IMR-90 (cell line): ENCODE measurements at regions not wholly inside any gene's neighbourhood (a gene's known extent, or its start where the extent isn't known, plus 50 kb on each side); places are given as distances from the start of the nearest gene placed in this dataset.

Experiments
- ATAC-seq: fragments of 200-7000 bp; cut with Tn5 transposase; 2 replicates; pipeline ENCODE4 v1.9.1; 2020; ENCODE audit warnings: low read depth, mild to moderate bottlenecking, moderate library complexity
- BruUV-seq: library from RNA; stranded (reverse); fragments of 400-500 nt; replicated peaks from 2 replicates; lab custom pipeline; 2021; lab: Mats Ljungman, UMichigan
- CTCF ChIA-PET: fragments of 300-600 bp; formaldehyde crosslinking; extraction: SDS; loops from one replicate; lab custom pipeline; 2021; ENCODE audit warnings: antibody characterized with exemption; lab: Yijun Ruan, JAX
- POLR2A ChIA-PET: fragments of 300-600 bp; sonication (Branson Sonifier 250); formaldehyde crosslinking; loops from one replicate; lab custom pipeline; 2022; ENCODE audit warnings: antibody characterized with exemption; ENCODE audit not compliant: unreplicated experiment; lab: Charles Lee
- DNase-seq: peaks from one replicate; pipeline ENCODE4 v3.0.0; 2013
- H2AFZ ChIP-seq: replicated peaks from 2 replicates; pipeline ENCODE3; 2013; ENCODE audit warnings: low read length, mild to moderate bottlenecking; ENCODE audit not compliant: poor library complexity
- H2AK5ac ChIP-seq: 2 replicates; pipeline ENCODE4 v1.6.1; 2013; ENCODE audit warnings: low read depth, low read length, inconsistent platforms
- H2AK9ac ChIP-seq: replicated peaks from 2 replicates; pipeline ENCODE3; 2013; ENCODE audit warnings: mild to moderate bottlenecking, low read depth, low read length, moderate library complexity; ENCODE audit not compliant: poor library complexity
- H2BK120ac ChIP-seq: 2 replicates; pipeline ENCODE4 v1.6.1; 2013; ENCODE audit warnings: low read depth, low read length, inconsistent platforms
- H2BK15ac ChIP-seq: 3 replicates; pipeline ENCODE4 v1.6.1; 2013; ENCODE audit warnings: low read depth, low read length, inconsistent platforms
- H2BK20ac ChIP-seq: 2 replicates; pipeline ENCODE4 v1.6.1; 2013; ENCODE audit warnings: low read depth, mild to moderate bottlenecking, inconsistent platforms, low read length, moderate library complexity
- H2BK5ac ChIP-seq: 2 replicates; pipeline ENCODE4 v1.6.1; 2013; ENCODE audit warnings: mild to moderate bottlenecking, low read depth, low read length, inconsistent platforms; ENCODE audit not compliant: poor library complexity, severe bottlenecking
- H3K14ac ChIP-seq: replicated peaks from 2 replicates; pipeline ENCODE4 v1.6.1; 2013; ENCODE audit warnings: low read depth, low read length, inconsistent platforms
- H3K18ac ChIP-seq: 2 replicates; pipeline ENCODE4 v1.6.1; 2013; ENCODE audit warnings: low read depth, low read length, control low read depth
- H3K23ac ChIP-seq: 2 replicates; pipeline ENCODE4 v1.6.1; 2013; ENCODE audit warnings: low read depth, low read length, inconsistent platforms
- H3K27ac ChIP-seq: 2 replicates; pipeline ENCODE4 v1.5.1; 2013; ENCODE audit warnings: mild to moderate bottlenecking, control low read depth, low read length; ENCODE audit not compliant: insufficient read depth
- H3K27me3 ChIP-seq: 2 replicates; pipeline ENCODE4 v1.6.1; 2013; ENCODE audit warnings: low read length; ENCODE audit not compliant: control insufficient read depth, insufficient read depth
- H3K36me3 ChIP-seq: 2 replicates; pipeline ENCODE4 v1.6.1; 2013; ENCODE audit warnings: low read length, mixed read lengths; ENCODE audit not compliant: control insufficient read depth, insufficient read depth
- H3K4ac ChIP-seq: 2 replicates; pipeline ENCODE4 v1.6.1; 2013; ENCODE audit warnings: low read depth, low read length, inconsistent platforms
- H3K4me1 ChIP-seq: 2 replicates; pipeline ENCODE4 v1.6.1; 2013; ENCODE audit warnings: low read length, mixed read lengths; ENCODE audit not compliant: control insufficient read depth, insufficient read depth
- H3K4me2 ChIP-seq: 2 replicates; pipeline ENCODE4 v1.6.1; 2013; ENCODE audit warnings: low read depth, mild to moderate bottlenecking, control low read depth, low read length, moderate library complexity
- H3K4me3 ChIP-seq: 2 replicates; pipeline ENCODE4 v1.5.1; 2013; ENCODE audit warnings: low read depth, mild to moderate bottlenecking, control low read depth, low read length, moderate library complexity; ENCODE audit not compliant: insufficient read depth
- H3K56ac ChIP-seq: 2 replicates; pipeline ENCODE4 v1.6.1; 2013; ENCODE audit warnings: low read length, inconsistent platforms; ENCODE audit not compliant: insufficient read depth; ENCODE audit errors: extremely low read depth
- H3K79me1 ChIP-seq, 2 experiments: 2 replicates each; pipeline ENCODE4 v1.6.1; 2013; ENCODE audit warnings: low read length in 2 of 2, inconsistent platforms in 1 of 2, low read depth in 1 of 2
- H3K9ac ChIP-seq: 2 replicates; pipeline ENCODE4 v1.6.1; 2013; ENCODE audit warnings: low read depth, low read length, control low read depth
- H3K9me1 ChIP-seq: 2 replicates; pipeline ENCODE4 v1.6.1; 2013; ENCODE audit warnings: low read length, inconsistent platforms; ENCODE audit not compliant: insufficient read depth
- H3K9me3 ChIP-seq: 2 replicates; pipeline ENCODE4 v1.6.1; 2013; ENCODE audit warnings: low read length; ENCODE audit not compliant: control insufficient read depth, insufficient read depth
- H4K20me1 ChIP-seq: 2 replicates; pipeline ENCODE4 v1.6.1; 2013; ENCODE audit warnings: low read length, inconsistent platforms; ENCODE audit not compliant: insufficient read depth
- H4K5ac ChIP-seq: 2 replicates; pipeline ENCODE4 v1.6.1; 2013; ENCODE audit warnings: mild to moderate bottlenecking, low read depth, low read length, control low read depth
- H4K8ac ChIP-seq, 2 experiments: 2 replicates each; pipeline ENCODE4 v1.6.1; 2013; ENCODE audit warnings: low read depth in 2 of 2, low read length in 2 of 2, control low read depth in 1 of 2, inconsistent platforms in 1 of 2
- H4K91ac ChIP-seq: 2 replicates; pipeline ENCODE4 v1.6.1; 2013; ENCODE audit warnings: low read depth, low read length, inconsistent platforms; ENCODE audit not compliant: insufficient read depth
- CEBPB ChIP-seq: IDR thresholded peaks from 2 replicates; pipeline ENCODE4 v1.6.1; 2012; ENCODE audit warnings: low read depth, low read length, improper control_type of control experiment
- CHD1 ChIP-seq: IDR thresholded peaks from 2 replicates; pipeline ENCODE4 v1.6.1; 2012; ENCODE audit warnings: low read depth, low read length, improper control_type of control experiment
- CTCF ChIP-seq: conservative IDR thresholded peaks from 2 replicates; pipeline ENCODE4 v1.5.1; 2012; ENCODE audit warnings: mild to moderate bottlenecking, low read depth, low read length, improper control_type of control experiment
- MAFK ChIP-seq: IDR thresholded peaks from 2 replicates; pipeline ENCODE4 v1.6.1; 2012; ENCODE audit warnings: low read depth, low read length, improper control_type of control experiment
- NFE2L2 ChIP-seq: fragments of 150-350 bp; IDR thresholded peaks from 2 replicates; pipeline ENCODE4 v1.6.1; 2016; ENCODE audit warnings: low read depth, mild to moderate bottlenecking, low read length
- RCOR1 ChIP-seq: IDR thresholded peaks from 2 replicates; pipeline ENCODE4 v1.6.1; 2012; ENCODE audit warnings: mild to moderate bottlenecking, low read length, improper control_type of control experiment; ENCODE audit not compliant: insufficient replicate concordance
- SMC3 ChIP-seq: fragments of 150-350 bp; IDR thresholded peaks from 2 replicates; pipeline ENCODE4 v1.6.1; 2016; ENCODE audit warnings: low read depth, mild to moderate bottlenecking, antibody characterized with exemption, low read length, moderate library complexity
- USF2 ChIP-seq: fragments of 150-350 bp; IDR thresholded peaks from 2 replicates; pipeline ENCODE4 v1.6.1; 2017; ENCODE audit warnings: mild to moderate bottlenecking, antibody characterized with exemption, low read length, low read depth
- WGBS, 2 experiments: methylation state at CpG; one replicate each; pipeline versions ENCODE4 v1.1.5 to v1.1.7; 2013; ENCODE audit warnings: missing lambda C conversion rate in 2 of 2; ENCODE audit not compliant: insufficient read length in 1 of 2; ENCODE audit errors: extremely low coverage in 2 of 2; 5-methylcytosine and 5-hydroxymethylcytosine counted together
- dilution Hi-C: fragments of 300-500 bp; cut with HindIII; formaldehyde crosslinking; loops from one replicate; pipeline ENCODE4 v1.14.3; 2018; ENCODE audit warnings: low sequenced_read_pairs; ENCODE audit not compliant: unreplicated experiment
- in situ Hi-C: fragments of 300-500 bp; cut with MboI; formaldehyde crosslinking; loops from 3 replicates; pipeline ENCODE4 v1.14.3; 2019; ENCODE audit warnings: low sequenced_read_pairs, inconsistent platforms, mixed read lengths
- intact Hi-C: fragments of 100-400 bp; cut with micrococcal nuclease; formaldehyde crosslinking; loops from 2 replicates; pipeline ENCODE4 v1.10.0; 2022

GRCh38 chr18:11468617-11469016, 140.8 kb upstream of the SLC35G4 start:
- peaks cover 15% of the 10 kb centered on the region for H3K27me3 ChIP-seq
- no peak overlapping the region for H3K14ac ChIP-seq
- H2BK120ac ChIP-seq = no peak overlapping the region
- H3K4me3 ChIP-seq = no peak overlapping the region
- in situ Hi-C loops (no loop called here), intact Hi-C loops (no loop called here), dilution Hi-C loops (no loop called here)
- no peaks in the 10 kb centered on the region for H3K9me1 ChIP-seq
- H2BK15ac ChIP-seq = no peak overlapping the region
- no peak overlapping the region for H2BK20ac ChIP-seq
- WGBS, 2 experiments = no CpG with 5 or more reads among the region's 2 CpGs
- H3K23ac ChIP-seq = no peak overlapping the region
- no peak overlapping the region for H3K27ac ChIP-seq
- no peaks in the 10 kb centered on the region for H3K4me1 ChIP-seq
- TF ChIP-seq USF2 (no peak), NFE2L2 (no peak), CEBPB (no peak), CTCF (no peak), SMC3 (no peak), CHD1 (no peak), MAFK (no peak), RCOR1 (no peak)
- ChIA-PET CTCF (no interaction called here), POLR2A (no interaction called here)
- H4K5ac ChIP-seq = no peak overlapping the region
- no peak overlapping the region for H4K91ac ChIP-seq
- no peak for ATAC-seq
- H4K8ac ChIP-seq = no peak overlapping the region
- H3K56ac ChIP-seq = no peak overlapping the region
- H2AK9ac ChIP-seq = no peak overlapping the region
- H3K36me3 ChIP-seq = no peaks in the 10 kb centered on the region
- no TSS peak for BruUV-seq
- no peaks in the 10 kb centered on the region for H4K20me1 ChIP-seq
- H3K9me3 ChIP-seq = no peaks in the 10 kb centered on the region
- DNase-seq = no peak
- no peak overlapping the region for H2BK5ac ChIP-seq
- no peak overlapping the region for H3K9ac ChIP-seq
- H3K79me1 ChIP-seq = no peaks in the 10 kb centered on the region
- H2AFZ ChIP-seq = no peak overlapping the region
- no peak overlapping the region for H3K4me2 ChIP-seq
- no peak overlapping the region for H3K18ac ChIP-seq
- H2AK5ac ChIP-seq = no peak overlapping the region
- no peak overlapping the region for H3K4ac ChIP-seq
